ENCODE measurements at regions not wholly inside any gene's neighbourhood (a gene's known extent, or its start where the extent isn't known, plus 50 kb on each side); places are given as distances from the start of the nearest gene placed in this dataset.

DNA sequence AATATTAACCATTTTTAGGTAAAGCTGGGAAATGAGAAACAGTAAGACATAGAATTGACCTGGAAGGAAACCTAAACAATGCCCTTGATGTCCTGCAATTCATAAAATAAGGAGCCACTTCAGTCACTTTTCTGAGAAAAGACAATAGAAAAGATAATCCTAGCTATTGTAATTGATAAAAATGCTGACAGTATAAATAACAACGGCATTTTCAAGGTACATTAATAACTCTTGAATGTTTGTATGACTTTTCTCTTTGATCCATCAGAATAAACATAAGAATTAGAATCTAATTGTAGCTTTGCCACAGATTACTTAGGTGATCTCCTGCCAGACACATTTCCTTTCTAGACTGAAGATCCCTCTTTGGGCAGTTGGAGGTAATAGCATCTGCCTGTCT is 719.5 kb downstream of the SLC4A3 start:
- no peak for FAIRE-seq
- Mint-ChIP-seq H3K4me3 (ENCODE audit: unreplicated experiment) (no peak overlapping the region), H3K4me1 (ENCODE audit: low read depth, unreplicated experiment) (no peaks in the 10 kb centered on the region), H3K27me3 (ENCODE audit: low read depth, unreplicated experiment) (no peaks in the 10 kb centered on the region), H3K9me3 (ENCODE audit: unreplicated experiment) (peaks cover 2% of the 10 kb centered on the region), H3K36me3 (ENCODE audit: low read depth, unreplicated experiment) (no peaks in the 10 kb centered on the region), H3K27ac (ENCODE audit: unreplicated experiment) (no peak overlapping the region)
- Histone ChIP-seq H3K9me3 (ENCODE audit: insufficient read depth, low read depth, low read length) (no peaks in the 10 kb centered on the region), H4K20me1 (ENCODE audit: insufficient read depth, low read length) (no peaks in the 10 kb centered on the region), H3K4me1 (ENCODE audit: insufficient read depth, low read length) (no peaks in the 10 kb centered on the region), H3K27ac (ENCODE audit: low read depth, low read length) (no peak overlapping the region), H3K36me3 (ENCODE audit: insufficient read depth, low read length) (no peaks in the 10 kb centered on the region), H2AFZ (ENCODE audit: low read depth, low read length) (no peak overlapping the region), H3K4me2 (ENCODE audit: low read length) (no peak overlapping the region), H3K4me3 (ENCODE audit: insufficient read depth, low read depth, low read length) (no peak overlapping the region), H3K27me3 (ENCODE audit: insufficient read depth, low read length) (no peaks in the 10 kb centered on the region), H3K79me2 (ENCODE audit: insufficient read depth, low read length) (no peaks in the 10 kb centered on the region), H3K9ac (ENCODE audit: low read length) (no peak overlapping the region)
- TF ChIP-seq, protein P1, sequence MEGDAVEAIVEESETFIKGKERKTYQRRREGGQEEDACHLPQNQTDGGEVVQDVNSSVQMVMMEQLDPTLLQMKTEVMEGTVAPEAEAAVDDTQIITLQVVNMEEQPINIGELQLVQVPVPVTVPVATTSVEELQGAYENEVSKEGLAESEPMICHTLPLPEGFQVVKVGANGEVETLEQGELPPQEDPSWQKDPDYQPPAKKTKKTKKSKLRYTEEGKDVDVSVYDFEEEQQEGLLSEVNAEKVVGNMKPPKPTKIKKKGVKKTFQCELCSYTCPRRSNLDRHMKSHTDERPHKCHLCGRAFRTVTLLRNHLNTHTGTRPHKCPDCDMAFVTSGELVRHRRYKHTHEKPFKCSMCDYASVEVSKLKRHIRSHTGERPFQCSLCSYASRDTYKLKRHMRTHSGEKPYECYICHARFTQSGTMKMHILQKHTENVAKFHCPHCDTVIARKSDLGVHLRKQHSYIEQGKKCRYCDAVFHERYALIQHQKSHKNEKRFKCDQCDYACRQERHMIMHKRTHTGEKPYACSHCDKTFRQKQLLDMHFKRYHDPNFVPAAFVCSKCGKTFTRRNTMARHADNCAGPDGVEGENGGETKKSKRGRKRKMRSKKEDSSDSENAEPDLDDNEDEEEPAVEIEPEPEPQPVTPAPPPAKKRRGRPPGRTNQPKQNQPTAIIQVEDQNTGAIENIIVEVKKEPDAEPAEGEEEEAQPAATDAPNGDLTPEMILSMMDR (IDR thresholded peaks at IDR 0.05; ENCODE audit: insufficient read depth, low read depth, low read length): no peak
- no peak for TF ChIP-seq EZH2 (IDR thresholded peaks at IDR 0.05; ENCODE audit: insufficient read depth, low read length)
- no peak for DNase-seq (ENCODE audit: low read depth)

DNA sequence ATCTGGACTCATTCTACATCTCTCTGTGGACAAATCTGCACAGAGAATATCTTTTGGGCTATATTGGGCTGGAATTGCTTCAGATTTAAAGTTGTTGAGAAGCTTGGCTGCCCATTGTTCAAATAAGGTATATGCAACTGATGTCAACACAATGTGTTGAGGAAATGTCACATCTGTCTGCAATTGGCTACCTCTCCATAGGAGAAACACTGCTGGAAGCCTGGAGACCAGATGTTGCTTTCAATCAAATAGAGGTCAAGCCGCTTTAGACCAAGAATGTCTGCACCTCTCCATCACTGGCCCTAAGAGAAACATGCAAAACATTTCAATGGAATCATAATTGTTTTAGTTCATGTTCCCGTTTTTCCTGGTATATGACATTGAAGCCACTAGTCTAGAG is 720.2 kb downstream of the SLC4A3 start:
- Mint-ChIP-seq H3K27me3 (ENCODE audit: low read depth, unreplicated experiment) (no peaks in the 10 kb centered on the region), H3K36me3 (ENCODE audit: low read depth, unreplicated experiment) (no peaks in the 10 kb centered on the region), H3K27ac (ENCODE audit: unreplicated experiment) (no peak overlapping the region), H3K9me3 (ENCODE audit: unreplicated experiment) (peaks cover 2% of the 10 kb centered on the region), H3K4me1 (ENCODE audit: low read depth, unreplicated experiment) (no peaks in the 10 kb centered on the region), H3K4me3 (ENCODE audit: unreplicated experiment) (no peak overlapping the region)
- no peaks in the 10 kb centered on the region for H4K20me1 ChIP-seq (ENCODE audit: insufficient read depth, low read length)
- H3K4me1 ChIP-seq (ENCODE audit: insufficient read depth, low read length): no peaks in the 10 kb centered on the region
- TF ChIP-seq EZH2 (IDR thresholded peaks at IDR 0.05; ENCODE audit: insufficient read depth, low read length): no peak
- no peak for FAIRE-seq
- H3K9ac ChIP-seq (ENCODE audit: low read length): no peak overlapping the region
- no peaks in the 10 kb centered on the region for H3K36me3 ChIP-seq (ENCODE audit: insufficient read depth, low read length)
- no peaks in the 10 kb centered on the region for H3K27me3 ChIP-seq (ENCODE audit: insufficient read depth, low read length)
- no peak overlapping the region for H2AFZ ChIP-seq (ENCODE audit: low read depth, low read length)
- no peaks in the 10 kb centered on the region for H3K79me2 ChIP-seq (ENCODE audit: insufficient read depth, low read length)
- no peak overlapping the region for H3K27ac ChIP-seq (ENCODE audit: low read depth, low read length)
- no peaks in the 10 kb centered on the region for H3K9me3 ChIP-seq (ENCODE audit: insufficient read depth, low read depth, low read length)
- no peak overlapping the region for H3K4me3 ChIP-seq (ENCODE audit: insufficient read depth, low read depth, low read length)
- no peak overlapping the region for H3K4me2 ChIP-seq (ENCODE audit: low read length)
- no peak for DNase-seq (ENCODE audit: low read depth)

DNA sequence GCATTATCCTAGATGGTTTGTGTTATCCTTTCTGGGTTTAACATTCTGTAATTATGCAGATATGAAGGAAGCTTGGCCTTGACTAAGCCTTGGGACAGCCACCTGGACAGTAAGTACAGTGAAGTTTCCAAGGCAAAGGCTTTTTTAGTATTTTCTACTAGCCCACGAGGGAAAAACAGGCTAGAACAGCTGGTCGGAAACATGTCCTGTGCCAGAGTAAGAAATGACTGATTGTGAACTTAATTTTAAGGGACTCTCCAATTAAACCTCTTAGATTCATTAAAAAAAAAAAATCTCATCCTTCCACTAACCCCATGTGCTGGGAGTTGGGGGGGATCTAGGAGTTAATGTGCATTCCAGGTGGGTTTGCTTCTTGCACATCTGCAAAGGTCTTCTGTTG is 720.8 kb downstream of the SLC4A3 start:
- no peak for DNase-seq (ENCODE audit: low read depth)
- no peaks in the 10 kb centered on the region for H3K36me3 ChIP-seq (ENCODE audit: insufficient read depth, low read length)
- no peaks in the 10 kb centered on the region for H4K20me1 ChIP-seq (ENCODE audit: insufficient read depth, low read length)
- no peaks in the 10 kb centered on the region for H3K4me1 Mint-ChIP-seq (ENCODE audit: low read depth, unreplicated experiment)
- no peak overlapping the region for H3K4me3 ChIP-seq (ENCODE audit: insufficient read depth, low read depth, low read length)
- H3K36me3 Mint-ChIP-seq (ENCODE audit: low read depth, unreplicated experiment): no peaks in the 10 kb centered on the region
- H3K27me3 ChIP-seq (ENCODE audit: insufficient read depth, low read length): no peaks in the 10 kb centered on the region
- no peak overlapping the region for H3K9ac ChIP-seq (ENCODE audit: low read length)
- H3K4me2 ChIP-seq (ENCODE audit: low read length): no peak overlapping the region
- H3K27ac ChIP-seq (ENCODE audit: low read depth, low read length): no peak overlapping the region
- TF ChIP-seq, protein P1 (IDR thresholded peaks at IDR 0.05; ENCODE audit: insufficient read depth, low read depth, low read length): no peak
- no peak for TF ChIP-seq EZH2 (IDR thresholded peaks at IDR 0.05; ENCODE audit: insufficient read depth, low read length)
- H3K4me1 ChIP-seq (ENCODE audit: insufficient read depth, low read length): no peaks in the 10 kb centered on the region
- no peaks in the 10 kb centered on the region for H3K79me2 ChIP-seq (ENCODE audit: insufficient read depth, low read length)
- no peak for FAIRE-seq
- no peaks in the 10 kb centered on the region for H3K9me3 ChIP-seq (ENCODE audit: insufficient read depth, low read depth, low read length)
- H3K27me3 Mint-ChIP-seq (ENCODE audit: low read depth, unreplicated experiment): no peaks in the 10 kb centered on the region
- H2AFZ ChIP-seq (ENCODE audit: low read depth, low read length): no peak overlapping the region
- peaks cover 2% of the 10 kb centered on the region for H3K9me3 Mint-ChIP-seq (ENCODE audit: unreplicated experiment)
- H3K4me3 Mint-ChIP-seq (ENCODE audit: unreplicated experiment): no peak overlapping the region
- H3K27ac Mint-ChIP-seq (ENCODE audit: unreplicated experiment): no peak overlapping the region
